ENCODE measurements at regions not wholly inside any gene's neighbourhood (a gene's known extent, or its start where the extent isn't known, plus 50 kb on each side); places are given as distances from the start of the nearest gene placed in this dataset.
"Not testable (repeated sequence)": the region's sequence is repeated elsewhere in the genome, so short reads cannot be mapped to it uniquely, and the experiment has no call there.

DNA sequence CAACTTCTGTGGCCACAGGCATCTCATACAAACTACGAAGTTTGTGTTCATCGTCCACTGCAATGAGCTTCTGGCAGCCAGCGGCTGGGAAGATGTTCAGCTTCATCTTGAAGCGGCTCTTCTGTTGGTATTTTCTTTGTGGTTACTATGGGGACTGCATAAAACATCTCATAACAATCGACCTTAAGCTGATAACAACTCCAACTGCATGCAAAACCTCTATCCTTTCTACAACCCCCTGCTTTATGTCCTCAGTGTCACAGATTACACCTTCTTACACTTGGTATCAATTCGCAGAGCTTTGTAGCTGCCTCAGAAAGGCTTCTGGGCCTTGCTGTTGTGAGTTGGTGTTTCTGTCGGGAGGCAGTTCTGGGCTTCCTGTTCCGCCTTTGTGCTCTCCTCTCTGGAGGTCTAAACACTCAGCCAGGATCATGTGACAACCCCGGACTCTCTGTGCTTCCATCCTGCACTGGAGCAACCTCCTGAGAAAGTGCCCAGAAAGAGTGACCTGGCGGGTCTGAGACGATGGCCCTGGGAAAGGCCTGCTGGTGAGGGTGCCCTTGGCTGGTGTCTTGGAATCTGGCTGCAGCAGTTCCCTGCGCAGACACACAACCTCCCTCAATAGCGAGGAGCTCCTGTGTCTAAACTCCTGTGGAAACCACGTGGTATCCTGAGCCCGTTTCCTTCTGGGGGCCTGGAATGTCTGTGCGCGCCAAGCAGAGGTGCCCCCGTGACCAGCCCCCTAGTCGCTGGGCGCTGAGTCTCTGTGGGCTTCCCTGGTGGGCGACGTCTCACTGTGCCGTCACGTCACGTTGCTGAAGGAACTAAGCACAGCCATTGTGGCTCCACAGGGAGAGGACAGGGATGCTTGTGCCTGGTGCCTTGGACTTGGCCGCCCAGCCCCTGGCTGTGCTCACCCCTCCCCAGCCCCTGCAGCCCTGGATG lies 339.6 kb downstream of the ADGRD1 start:
- not testable (repeated sequence) for DNase-seq

DNA sequence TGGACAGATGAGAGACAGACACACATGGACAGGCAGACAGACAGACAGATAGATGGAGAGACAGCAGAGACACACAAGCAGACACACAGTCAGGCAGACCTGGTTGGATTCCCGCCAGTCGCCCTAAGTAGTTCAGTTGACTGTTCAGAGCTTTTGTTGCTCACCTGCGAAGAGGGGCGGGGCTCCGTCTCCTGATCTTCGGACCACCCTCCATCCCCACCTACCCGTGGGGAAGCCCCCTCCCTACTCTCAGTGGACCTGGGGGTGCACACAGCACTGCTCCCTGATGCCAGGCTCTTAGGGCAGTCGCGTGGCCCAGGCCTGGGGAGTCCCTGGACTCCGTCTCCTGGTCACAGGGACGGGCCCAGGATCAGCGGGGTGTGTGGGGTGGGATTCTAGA lies 341.0 kb downstream of the ADGRD1 start:
- DNase-seq, result not testable (repeated sequence)

DNA sequence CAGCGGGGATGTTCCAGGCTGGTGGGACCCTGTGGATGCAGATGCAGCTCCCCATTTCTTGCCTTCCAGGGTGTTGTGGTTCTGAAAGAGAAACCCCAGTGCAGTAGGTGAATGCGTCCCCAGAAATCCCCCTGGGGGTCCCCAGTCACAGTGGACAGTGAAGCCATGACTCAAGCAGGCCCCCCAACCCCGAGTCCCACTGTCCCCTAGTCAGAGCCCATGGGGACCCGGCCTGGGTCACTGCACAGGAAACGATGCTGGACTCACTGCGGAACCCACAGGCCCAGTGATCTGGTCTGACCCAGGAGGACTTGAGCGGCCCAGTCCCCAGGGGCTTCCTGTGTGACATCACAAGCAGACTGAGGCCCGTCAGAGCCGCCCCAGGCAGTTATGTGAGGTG lies 341.4 kb downstream of the ADGRD1 start:
- DNase-seq, result not testable (repeated sequence)

DNA sequence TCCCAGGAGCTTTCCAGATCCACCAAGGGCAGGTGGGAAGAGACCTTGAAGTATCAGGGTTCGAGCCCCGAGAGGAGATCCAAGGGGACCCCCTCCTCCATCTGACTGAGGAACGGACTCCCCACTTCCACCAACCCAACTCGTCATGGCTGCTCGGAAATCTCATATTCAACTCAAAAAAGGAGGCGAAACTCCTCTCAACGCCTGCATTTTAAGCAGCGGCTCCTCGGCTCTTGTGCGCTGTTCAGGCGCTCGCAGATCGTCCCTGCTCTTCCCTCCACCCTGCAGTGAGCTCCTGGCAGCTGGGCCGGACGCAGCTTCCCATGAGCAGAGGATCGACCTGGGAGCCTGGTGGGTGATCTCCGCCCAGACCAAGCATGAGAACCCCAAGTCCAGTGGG lies 341.9 kb downstream of the ADGRD1 start:
- DNase-seq, result not testable (repeated sequence)

DNA sequence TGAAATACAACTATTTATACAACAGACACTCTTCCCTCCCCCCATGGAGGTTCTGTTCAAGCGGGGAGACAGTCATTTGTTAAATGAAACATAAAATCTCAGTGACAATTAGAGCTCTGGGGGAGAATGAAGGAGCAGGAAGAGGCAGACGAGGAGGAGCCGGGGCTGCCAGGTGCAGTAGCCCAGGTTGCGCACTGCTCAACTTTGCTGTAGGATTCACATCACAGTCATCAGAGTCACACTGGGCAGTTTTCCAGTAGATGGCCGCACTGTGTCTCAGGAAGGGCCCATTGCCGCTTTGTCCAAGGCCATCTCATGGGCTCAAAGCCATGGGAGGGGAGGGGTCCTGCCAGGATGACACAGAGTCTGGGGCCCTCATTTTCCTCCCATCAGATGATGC lies 342.4 kb downstream of the ADGRD1 start:
- DNase-seq, result not testable (repeated sequence)

DNA sequence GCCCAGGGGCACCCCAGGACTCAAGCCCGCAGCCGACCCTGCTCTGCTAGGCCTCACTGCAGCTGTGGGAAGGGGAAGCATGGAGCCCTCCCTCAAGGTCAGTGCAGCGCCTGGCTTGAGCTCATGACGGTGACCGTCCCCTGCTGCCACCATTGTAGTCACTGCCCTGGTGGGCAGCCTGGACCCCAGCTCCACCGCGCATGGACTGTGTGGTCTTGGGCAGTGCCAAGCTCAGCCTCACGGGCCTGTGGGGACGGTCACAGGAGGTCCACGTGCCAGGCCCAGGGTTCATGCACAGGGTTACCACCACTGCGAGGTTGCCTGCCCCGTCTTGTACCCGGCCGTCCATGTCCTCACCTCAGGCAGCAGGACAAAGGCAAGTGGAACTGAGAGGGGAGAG lies 342.9 kb downstream of the ADGRD1 start:
- not testable (repeated sequence) for DNase-seq

DNA sequence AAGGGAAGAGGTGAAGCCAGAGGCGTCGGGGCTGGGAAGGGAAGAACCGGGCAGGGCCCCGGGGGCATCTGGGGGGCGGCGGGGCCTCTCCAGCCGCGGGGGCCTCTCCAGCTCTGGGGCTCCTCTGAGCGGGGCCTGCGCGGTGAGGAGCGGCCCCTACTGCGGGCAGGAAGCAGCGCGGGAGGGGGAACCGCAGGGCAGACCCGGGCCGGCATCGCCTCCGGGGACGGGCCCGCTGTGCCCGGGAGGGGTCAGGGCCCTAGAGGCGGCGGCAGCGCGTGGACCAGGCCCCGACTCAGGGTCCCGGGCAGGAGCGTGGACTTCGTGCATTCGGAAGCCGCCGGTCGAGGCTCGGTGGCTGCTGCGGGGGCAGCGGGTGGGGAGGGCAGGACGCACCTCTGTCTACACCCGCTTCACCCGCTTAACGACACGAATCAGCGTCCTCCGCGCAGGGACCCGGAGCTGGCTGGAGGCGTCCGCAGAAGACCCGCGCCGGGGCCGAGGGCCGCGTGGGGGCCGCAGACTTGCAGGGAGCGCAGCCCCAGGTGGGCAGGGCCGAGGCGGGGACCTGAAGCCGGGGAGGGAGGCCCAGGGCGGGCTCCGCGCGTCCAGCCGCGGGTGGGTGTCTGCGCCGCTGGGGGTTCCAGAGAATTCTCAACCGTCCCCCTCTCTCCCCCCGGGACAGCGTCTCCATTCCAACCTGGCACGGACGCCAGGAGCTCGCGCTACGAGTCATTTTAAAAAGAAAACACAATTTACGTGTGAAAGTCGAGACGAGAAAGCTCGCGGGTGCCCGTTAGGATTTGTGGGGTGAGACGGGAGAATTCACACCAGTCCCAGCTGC lies 345.0 kb downstream of the ADGRD1 start:
- DNase-seq, result not testable (repeated sequence)

DNA sequence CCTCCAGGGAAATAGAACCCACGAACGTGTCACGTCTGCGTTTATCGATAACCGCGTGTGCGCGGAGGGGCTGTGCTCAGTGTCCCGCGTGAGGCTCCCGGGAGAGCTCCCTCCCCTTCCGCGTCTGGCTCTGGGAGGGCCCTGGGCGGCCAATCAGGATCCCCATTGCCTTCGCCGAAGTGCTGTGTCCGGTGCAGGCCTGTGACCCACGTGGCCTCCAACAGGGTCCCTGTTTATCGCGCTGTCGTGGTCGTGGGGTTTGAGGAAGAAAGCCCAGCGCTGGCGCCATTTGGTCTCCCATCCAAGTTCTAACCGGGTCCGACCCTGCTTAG lies 345.6 kb downstream of the ADGRD1 start:
- DNase-seq, result not testable (repeated sequence)

DNA sequence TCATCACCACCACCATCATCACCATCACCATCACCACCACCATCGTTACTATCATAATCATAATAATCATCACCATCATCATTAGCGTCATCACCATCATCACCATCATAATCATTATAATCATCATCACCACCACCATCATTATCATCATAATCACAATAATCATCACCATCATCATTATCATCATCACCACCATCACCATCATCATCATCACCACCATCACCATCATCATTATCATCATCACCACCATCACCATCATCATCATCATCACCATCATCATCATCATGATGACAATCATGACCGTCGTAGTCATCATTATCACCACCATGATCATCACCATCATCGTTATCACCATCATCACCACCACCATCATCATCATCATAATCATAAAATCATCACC lies 349.9 kb downstream of the ADGRD1 start:
- not testable (repeated sequence) for DNase-seq

DNA sequence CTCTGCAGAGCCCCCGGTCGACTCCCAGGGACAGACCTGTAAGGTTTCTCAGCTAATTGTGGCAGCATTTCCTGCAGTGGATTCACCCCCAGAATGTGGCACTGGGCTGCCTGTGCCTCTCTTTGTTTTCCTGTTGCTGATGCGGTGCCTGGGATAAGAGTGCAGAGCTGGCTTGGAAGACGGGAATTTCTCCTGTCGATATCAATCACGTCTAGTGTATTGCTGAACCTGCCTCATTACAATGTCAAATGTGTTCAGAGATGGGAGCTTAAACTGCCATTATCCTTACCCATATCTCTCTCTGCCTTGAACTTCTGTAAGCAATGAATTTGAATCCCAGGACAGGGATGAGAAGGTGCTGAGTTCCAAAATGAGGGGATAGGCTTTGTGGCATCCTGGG lies 350.9 kb downstream of the ADGRD1 start:
- DNase-seq, result not testable (repeated sequence)

DNA sequence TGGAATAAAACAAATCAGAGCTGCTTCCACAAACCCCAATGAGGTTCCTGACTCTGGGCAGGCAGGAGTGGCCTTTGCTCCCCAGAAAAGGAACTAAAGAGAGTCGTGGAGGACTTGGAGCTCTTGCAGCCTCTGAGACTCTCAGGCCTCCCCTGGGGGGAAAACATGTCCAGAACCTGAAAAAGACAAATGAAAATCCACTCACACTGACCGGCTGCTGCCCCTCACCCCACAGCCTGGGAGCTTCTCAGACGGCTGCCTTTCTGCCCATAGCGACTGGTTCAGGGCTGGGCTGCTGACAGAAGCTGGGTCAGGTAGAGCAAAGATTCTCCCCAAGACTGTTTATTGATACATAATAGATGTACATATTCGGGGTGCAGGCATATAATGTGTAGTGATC lies 356.0 kb downstream of the ADGRD1 start:
- no peak for DNase-seq

DNA sequence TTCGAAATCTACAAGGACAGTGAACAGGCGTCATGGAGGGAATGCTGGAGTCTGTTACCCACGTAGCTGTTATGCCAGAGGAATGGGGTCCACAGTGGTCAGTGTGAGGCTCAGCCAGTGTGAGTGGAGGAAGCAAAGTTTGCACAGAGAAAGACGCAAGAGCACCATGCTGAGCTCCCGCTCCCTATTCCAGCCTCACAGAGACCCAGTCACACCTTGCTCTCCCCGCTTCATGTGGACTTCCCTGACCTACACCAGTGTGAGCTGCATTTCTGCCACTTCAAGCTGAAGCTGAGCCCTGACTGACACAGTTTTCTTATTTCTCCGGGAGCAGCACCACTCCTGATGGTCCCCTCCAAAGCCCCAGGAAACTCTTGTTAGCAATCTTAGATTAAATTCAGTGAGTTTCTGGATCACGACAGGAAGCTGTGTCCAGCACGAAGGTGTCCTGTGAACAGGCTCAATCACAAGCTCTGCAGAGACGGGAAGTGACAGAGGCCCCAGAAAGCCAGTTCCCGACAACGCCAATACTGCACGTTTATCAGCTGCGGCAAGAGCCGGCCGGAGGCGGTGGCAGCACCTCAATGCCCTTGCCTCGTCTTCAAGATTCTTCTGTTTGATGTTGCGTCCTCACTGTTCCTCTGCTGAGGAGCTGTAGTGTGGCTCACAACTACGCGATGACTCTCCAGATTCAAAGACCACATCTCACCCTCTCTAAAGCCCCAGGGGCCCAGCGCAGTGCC lies 356.7 kb downstream of the ADGRD1 start:
- DNase-seq, result not testable (repeated sequence)

DNA sequence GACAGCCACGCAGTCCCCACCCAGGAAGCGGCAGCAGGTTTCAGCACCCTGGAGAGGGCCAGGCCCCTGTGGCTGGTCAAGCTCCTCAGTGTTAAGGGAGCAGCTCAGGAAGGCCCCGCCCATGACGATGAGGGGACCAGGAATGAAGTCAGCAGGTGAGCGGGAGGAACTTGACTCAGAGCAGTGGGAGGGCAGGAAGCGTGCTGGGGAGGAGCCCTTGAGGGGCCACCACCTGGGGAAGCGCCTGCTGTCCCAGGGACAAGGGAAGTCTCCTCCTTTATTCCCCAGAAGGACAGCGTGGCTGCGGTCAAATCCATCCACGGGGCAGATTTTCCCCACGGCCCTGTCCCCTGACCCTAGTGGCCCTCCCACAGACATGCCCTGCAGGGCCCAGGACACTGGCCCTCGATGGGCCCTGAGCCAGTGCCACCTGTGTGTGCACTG lies 357.6 kb downstream of the ADGRD1 start:
- DNase-seq, result not testable (repeated sequence)

DNA sequence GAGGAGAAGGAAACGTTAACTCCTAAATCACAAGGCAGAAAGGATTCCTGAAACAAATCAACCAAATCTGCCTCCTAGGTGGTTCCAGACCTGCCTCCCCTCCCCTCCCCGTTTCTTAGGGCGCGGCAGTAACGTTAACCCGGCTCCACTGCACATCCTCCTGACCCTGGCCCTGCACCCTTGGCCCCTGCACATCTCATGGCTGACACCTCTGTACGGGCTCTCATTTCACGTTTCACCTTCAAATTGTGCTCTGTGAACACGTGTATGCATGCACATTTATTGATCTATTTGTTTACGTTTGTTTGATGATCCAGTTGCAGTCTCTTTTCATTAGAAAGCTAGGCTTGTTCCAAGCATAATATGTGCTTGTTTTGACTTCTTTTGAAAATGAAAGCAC lies 358.1 kb downstream of the ADGRD1 start:
- DNase-seq, result no peak

DNA sequence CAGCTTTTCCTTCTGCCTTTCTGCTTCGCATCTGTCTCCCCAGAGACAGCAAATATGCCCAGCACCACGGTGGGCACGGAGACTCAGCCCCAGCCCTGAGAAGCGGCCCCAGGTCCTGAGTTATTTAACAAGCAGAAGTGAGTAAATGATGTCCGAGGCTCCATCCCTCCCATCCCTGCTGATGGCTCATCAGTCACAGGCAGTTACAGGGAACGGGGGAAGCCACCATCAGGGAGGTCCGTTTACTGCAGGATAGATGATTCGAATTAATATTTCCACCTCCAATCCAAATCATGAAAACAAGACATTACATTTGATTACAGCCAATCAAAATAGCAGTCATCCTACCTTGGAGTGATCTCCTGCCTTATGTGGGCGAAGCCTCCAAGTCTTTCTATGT lies 358.7 kb downstream of the ADGRD1 start:
- not testable (repeated sequence) for DNase-seq

DNA sequence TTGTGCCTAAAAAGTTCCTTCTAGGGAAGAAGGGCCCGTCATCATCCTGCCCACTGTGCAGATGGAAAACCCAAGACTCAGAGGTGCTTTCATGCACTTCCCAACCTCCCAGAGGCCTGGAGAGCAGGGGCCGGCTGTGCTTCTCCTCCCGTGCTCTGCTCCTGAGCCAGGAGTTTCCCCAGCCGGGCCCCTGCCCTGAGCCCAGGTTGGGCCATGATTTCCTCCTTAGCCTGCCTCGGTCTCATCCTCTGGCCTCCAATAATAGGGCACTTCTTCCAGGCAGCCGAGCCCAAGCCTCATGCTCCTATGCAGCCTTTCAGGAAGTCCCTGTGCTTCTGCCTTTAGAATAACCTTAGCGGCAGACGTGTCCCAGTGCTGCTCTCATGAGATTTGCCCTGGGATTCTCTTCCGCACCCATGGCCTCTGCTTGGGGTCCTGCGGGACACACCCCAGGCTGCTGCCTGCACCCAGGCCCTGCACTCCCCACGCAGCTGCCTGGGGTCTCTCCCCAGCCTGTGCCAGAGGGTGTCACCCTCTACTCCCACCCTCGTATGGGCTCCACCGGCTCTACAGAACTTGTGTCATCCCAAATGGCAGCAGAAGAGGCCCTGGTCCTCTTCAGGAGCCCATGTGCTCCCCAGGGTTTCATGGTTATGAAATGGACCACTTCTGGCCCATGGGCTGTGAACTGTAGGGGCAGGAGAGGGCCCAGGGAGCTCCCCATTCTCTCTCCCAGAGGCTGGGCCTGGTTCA lies 359.3 kb downstream of the ADGRD1 start:
- DNase-seq, result no peak

DNA sequence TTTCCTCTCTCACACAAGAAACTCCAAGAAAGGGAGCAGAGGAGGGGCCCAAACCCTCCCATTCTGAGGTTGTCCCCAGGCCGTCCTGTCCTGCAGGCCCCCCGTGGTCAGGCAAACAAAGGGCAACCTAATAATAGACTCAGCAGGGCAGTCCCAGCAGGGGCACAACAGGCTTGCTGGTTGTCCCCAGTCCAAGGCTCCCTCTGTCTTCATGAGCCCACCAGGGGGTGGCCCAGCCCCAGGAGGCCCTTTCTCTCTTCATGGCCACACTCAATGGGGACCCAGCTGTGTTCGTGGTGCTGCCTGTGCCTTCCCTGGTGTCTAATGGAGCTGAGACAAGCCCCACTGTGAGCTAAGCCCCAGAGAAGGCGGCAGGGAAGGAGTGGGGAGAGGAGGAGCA lies 359.9 kb downstream of the ADGRD1 start:
- no peak for DNase-seq

DNA sequence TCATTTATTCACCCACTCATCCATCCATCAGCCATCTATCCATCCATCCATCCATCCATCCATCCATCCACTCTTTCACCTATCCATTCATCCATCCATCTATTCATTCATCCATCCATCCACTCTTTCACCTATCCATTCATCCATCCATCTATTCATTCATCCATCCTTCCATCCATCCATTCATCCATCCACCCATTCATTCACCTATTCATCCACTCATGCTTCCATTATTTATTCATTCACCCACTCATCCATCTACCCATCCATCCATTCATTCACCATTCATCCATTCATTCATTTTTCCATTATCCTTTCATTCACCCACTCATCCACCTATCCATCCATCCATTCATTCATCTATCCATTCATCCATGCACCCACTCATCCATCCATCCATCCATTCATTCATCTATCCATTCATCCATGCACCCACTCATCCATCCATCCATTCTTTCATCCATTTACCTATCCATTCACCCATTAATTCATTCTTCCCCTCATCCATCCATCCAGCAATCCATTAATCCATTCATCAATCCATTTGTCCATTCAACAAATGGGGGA lies 360.9 kb downstream of the ADGRD1 start:
- DNase-seq, result no peak

DNA sequence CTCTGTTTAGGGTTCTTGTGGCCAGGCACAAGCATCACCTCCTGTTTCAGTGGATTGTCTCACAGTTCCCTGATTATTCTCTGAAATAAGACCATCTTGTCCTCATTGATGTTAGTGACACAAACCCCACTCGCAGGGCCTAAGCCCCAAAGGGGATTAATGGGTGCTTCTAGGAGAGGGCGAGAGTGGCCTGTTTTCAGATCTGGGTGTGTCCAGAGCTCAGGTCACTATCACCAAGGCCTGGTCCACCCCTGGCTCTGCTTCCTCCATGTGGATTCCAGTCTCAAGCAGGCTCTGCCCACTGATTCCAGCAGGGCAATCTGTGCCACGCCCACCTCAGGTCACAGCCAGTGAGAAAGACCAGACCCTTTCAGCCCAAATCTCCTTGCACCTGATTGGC lies 361.9 kb downstream of the ADGRD1 start:
- DNase-seq, result no peak

DNA sequence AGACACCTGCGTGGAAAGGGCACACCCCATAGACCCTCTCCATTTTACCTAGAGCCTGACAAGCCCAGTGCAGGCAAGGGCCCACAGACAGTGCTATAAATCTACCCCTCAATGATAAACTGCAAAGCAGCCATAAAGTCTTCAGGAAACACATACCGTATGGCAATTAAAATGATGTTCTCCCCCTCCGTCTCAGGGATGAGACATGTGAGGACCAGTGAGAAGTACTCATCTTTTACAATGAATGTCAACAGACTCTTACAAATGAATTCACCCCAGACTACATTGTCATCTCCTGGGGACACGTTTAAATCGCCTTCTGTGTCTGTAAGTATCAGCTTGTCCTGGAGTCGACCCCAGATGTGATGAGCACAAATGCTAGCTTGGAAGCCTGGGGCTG lies 362.7 kb downstream of the ADGRD1 start:
- DNase-seq, result no peak

DNA sequence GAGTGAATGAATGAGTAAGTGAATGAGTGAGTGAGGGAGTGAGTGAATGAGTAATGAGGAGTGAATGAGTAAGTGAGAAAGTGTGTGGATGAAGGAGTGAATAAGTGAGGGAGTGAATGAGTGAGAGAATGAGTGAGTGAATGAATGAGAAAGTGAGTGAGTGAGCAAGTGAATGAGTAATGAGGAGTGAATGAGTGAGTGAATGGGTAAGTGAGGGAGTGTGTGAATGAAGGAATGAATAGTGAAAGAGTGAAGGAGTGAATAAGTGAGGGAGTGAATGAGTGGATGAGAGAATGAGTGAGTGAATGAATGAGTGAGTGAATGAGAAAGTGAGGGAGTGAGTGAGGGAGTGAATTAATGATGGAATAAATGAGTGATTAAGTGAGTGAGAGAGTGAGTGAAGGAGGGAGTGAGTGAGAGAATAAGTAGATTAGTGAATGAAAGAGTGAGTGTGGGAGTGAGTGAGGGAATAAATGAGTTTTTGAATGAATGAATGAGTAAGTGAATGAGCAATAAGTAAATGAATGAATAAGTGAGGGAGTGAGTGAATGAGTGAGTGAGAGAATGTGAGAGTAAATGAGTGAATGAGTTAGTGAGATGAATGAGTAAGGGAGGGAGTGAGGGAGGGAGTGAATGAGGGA lies 364.5 kb downstream of the ADGRD1 start:
- DNase-seq, result no peak

Data from CD4-positive, alpha-beta T cell treated with Interleukin-6 for 4 hours (primary cell).